K562 (cell line): ENCODE measurements at regions not wholly inside any gene's neighbourhood (a gene's known extent, or its start where the extent isn't known, plus 50 kb on each side); places are given as distances from the start of the nearest gene placed in this dataset.

Source experiments
- ASH1L ChIP-seq: fragments of 450-650 bp; IDR thresholded peaks from 2 replicates; pipeline ENCODE4 v1.6.1; 2018; ENCODE audit warnings: borderline replicate concordance, mild to moderate bottlenecking, low read depth; ENCODE audit not compliant: partially characterized antibody
- ESRRB ChIP-seq: fragments of 250-450 bp; sonication (Bioruptor Pico); IDR thresholded peaks from 2 replicates; pipeline ENCODE4 v1.5.0; 2020; ENCODE audit warnings: mild to moderate bottlenecking, moderate library complexity, borderline replicate concordance
- ZFPM2 ChIP-seq: fragments of 250-450 bp; sonication (Bioruptor Pico); IDR thresholded peaks from 2 replicates; pipeline ENCODE4 v1.5.1; 2022; ENCODE audit warnings: mild to moderate bottlenecking
- TF ChIP-seq, protein P1 (sequence below): fragments of 200-600 bp; sonication (generic); IDR thresholded peaks from one replicate; pipeline ENCODE4 v1.6.1; 2012; ENCODE audit warnings: mild to moderate bottlenecking, low read depth, low read length, inconsistent platforms
- TF ChIP-seq, protein P2 (sequence below), 3 experiments: fragments of 200-800 bp in 1 of 3; fragments of 250-450 bp in 1 of 3; fragments of 450-650 bp in 1 of 3; sonication (Bioruptor Pico) in 1 of 3; sonication (Bioruptor generic) in 1 of 3; formaldehyde crosslinking in 1 of 3; IDR thresholded peaks; 2 replicates each; pipeline versions ENCODE4 v1.6.1 to v1.8.0; 2016 to 2022; ENCODE audit warnings: mild to moderate bottlenecking in 2 of 3, missing genetic modification characterization in 2 of 3, missing compliant biosample characterization in 1 of 3, moderate library complexity in 1 of 3

DNA sequence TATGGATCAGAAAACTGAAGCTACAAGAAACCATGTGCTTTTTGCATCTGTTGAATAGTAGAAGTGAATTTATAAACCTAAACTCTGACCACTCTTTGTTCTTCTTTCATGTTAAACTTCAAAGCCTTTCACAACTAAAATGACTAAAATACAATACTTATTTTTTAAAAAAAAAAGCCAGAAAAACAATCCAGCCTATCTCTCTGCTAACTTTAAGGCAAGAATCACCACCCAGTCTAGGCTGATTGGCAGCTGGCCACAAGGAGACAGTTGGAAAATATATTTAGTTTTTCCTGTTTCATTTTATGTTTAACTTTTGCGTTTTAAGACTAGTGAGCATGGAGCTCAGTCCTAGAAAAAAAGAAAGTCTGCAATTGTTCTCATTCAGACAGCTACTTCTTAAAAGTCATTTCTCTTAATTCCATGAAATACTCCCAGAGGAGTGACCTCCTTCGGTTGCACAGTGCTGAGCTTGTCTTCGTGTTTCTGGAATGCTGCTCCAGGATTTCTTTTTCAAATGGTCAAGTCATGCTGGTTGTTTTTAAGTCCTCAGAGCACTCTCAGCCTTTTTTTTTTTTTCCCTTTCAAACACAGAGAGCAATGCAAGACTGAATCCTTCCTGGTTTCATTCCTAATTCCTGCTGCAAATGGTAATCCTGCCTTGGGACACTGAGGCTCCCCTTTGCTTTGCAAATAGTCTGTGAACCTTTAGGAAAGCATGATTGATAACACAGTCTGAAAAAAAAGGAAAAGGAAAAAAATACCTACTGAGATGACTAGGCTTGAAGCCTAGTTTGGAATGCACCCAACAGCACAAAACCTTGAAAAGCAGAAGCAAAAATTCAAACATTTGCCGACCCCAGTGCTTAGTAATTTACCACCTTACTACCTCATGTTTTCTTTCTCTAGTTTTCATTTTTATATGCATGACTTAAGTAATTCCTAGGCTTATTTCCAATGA lies 233.3 kb upstream of the DAAM1 start (continued):
- TF ChIP-seq, protein P1, sequence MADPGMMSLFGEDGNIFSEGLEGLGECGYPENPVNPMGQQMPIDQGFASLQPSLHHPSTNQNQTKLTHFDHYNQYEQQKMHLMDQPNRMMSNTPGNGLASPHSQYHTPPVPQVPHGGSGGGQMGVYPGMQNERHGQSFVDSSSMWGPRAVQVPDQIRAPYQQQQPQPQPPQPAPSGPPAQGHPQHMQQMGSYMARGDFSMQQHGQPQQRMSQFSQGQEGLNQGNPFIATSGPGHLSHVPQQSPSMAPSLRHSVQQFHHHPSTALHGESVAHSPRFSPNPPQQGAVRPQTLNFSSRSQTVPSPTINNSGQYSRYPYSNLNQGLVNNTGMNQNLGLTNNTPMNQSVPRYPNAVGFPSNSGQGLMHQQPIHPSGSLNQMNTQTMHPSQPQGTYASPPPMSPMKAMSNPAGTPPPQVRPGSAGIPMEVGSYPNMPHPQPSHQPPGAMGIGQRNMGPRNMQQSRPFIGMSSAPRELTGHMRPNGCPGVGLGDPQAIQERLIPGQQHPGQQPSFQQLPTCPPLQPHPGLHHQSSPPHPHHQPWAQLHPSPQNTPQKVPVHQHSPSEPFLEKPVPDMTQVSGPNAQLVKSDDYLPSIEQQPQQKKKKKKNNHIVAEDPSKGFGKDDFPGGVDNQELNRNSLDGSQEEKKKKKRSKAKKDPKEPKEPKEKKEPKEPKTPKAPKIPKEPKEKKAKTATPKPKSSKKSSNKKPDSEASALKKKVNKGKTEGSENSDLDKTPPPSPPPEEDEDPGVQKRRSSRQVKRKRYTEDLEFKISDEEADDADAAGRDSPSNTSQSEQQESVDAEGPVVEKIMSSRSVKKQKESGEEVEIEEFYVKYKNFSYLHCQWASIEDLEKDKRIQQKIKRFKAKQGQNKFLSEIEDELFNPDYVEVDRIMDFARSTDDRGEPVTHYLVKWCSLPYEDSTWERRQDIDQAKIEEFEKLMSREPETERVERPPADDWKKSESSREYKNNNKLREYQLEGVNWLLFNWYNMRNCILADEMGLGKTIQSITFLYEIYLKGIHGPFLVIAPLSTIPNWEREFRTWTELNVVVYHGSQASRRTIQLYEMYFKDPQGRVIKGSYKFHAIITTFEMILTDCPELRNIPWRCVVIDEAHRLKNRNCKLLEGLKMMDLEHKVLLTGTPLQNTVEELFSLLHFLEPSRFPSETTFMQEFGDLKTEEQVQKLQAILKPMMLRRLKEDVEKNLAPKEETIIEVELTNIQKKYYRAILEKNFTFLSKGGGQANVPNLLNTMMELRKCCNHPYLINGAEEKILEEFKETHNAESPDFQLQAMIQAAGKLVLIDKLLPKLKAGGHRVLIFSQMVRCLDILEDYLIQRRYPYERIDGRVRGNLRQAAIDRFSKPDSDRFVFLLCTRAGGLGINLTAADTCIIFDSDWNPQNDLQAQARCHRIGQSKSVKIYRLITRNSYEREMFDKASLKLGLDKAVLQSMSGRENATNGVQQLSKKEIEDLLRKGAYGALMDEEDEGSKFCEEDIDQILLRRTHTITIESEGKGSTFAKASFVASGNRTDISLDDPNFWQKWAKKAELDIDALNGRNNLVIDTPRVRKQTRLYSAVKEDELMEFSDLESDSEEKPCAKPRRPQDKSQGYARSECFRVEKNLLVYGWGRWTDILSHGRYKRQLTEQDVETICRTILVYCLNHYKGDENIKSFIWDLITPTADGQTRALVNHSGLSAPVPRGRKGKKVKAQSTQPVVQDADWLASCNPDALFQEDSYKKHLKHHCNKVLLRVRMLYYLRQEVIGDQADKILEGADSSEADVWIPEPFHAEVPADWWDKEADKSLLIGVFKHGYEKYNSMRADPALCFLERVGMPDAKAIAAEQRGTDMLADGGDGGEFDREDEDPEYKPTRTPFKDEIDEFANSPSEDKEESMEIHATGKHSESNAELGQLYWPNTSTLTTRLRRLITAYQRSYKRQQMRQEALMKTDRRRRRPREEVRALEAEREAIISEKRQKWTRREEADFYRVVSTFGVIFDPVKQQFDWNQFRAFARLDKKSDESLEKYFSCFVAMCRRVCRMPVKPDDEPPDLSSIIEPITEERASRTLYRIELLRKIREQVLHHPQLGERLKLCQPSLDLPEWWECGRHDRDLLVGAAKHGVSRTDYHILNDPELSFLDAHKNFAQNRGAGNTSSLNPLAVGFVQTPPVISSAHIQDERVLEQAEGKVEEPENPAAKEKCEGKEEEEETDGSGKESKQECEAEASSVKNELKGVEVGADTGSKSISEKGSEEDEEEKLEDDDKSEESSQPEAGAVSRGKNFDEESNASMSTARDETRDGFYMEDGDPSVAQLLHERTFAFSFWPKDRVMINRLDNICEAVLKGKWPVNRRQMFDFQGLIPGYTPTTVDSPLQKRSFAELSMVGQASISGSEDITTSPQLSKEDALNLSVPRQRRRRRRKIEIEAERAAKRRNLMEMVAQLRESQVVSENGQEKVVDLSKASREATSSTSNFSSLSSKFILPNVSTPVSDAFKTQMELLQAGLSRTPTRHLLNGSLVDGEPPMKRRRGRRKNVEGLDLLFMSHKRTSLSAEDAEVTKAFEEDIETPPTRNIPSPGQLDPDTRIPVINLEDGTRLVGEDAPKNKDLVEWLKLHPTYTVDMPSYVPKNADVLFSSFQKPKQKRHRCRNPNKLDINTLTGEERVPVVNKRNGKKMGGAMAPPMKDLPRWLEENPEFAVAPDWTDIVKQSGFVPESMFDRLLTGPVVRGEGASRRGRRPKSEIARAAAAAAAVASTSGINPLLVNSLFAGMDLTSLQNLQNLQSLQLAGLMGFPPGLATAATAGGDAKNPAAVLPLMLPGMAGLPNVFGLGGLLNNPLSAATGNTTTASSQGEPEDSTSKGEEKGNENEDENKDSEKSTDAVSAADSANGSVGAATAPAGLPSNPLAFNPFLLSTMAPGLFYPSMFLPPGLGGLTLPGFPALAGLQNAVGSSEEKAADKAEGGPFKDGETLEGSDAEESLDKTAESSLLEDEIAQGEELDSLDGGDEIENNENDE: no peak
- TF ChIP-seq, protein P2, sequence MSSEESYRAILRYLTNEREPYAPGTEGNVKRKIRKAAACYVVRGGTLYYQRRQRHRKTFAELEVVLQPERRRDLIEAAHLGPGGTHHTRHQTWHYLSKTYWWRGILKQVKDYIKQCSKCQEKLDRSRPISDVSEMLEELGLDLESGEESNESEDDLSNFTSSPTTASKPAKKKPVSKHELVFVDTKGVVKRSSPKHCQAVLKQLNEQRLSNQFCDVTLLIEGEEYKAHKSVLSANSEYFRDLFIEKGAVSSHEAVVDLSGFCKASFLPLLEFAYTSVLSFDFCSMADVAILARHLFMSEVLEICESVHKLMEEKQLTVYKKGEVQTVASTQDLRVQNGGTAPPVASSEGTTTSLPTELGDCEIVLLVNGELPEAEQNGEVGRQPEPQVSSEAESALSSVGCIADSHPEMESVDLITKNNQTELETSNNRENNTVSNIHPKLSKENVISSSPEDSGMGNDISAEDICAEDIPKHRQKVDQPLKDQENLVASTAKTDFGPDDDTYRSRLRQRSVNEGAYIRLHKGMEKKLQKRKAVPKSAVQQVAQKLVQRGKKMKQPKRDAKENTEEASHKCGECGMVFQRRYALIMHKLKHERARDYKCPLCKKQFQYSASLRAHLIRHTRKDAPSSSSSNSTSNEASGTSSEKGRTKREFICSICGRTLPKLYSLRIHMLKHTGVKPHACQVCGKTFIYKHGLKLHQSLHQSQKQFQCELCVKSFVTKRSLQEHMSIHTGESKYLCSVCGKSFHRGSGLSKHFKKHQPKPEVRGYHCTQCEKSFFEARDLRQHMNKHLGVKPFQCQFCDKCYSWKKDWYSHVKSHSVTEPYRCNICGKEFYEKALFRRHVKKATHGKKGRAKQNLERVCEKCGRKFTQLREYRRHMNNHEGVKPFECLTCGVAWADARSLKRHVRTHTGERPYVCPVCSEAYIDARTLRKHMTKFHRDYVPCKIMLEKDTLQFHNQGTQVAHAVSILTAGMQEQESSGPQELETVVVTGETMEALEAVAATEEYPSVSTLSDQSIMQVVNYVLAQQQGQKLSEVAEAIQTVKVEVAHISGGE (CRISPR knock-in tag; IDR thresholded peaks at IDR 0.05): no peak
- TF ChIP-seq ESRRB (CRISPR knock-in tag) (no peak), ASH1L (no peak), ZFPM2 (CRISPR knock-in tag) (no peak)
